GM12878 (cell line): ENCODE measurements at regions not wholly inside any gene's neighbourhood (a gene's known extent, or its start where the extent isn't known, plus 50 kb on each side); places are given as distances from the start of the nearest gene placed in this dataset.

Experiments used
- ATAC-seq: fragments of 200-7000 bp; cut with Tn5 transposase; 3 replicates; pipeline ENCODE4 v1.9.1; 2020; ENCODE audit warnings: mild to moderate bottlenecking, moderate library complexity
- BruUV-seq: library from RNA; stranded (reverse); fragments of 400-500 nt; replicated peaks from 2 replicates; lab custom pipeline; 2021; lab: Mats Ljungman, UMichigan
- CTCF ChIA-PET: fragments of 300-600 bp; sonication (Branson Sonifier 250); formaldehyde crosslinking; extraction: SDS; loops from one replicate; lab custom pipeline; 2021; ENCODE audit warnings: inconsistent platforms; lab: Yijun Ruan, JAX
- POLR2A ChIA-PET: fragments of 350-600 bp; formaldehyde crosslinking; extraction: SDS; loops from one replicate; lab custom pipeline; 2021; ENCODE audit warnings: inconsistent platforms; lab: Charles Lee
- RAD21 ChIA-PET: fragments of 300-600 bp; sonication (Branson Sonifier 250); formaldehyde crosslinking; loops from one replicate; lab custom pipeline; 2023; ENCODE audit warnings: antibody characterized with exemption; ENCODE audit not compliant: unreplicated experiment; lab: Charles Lee
- SMC1A ChIA-PET: fragments of 300-600 bp; sonication (Branson Sonifier 250); formaldehyde crosslinking; loops from one replicate; lab custom pipeline; 2023; ENCODE audit not compliant: unreplicated experiment, uncharacterized antibody; lab: Charles Lee
- DNase-seq: peaks from one replicate; pipeline ENCODE4 v3.0.0-alpha.2; 2011; ENCODE audit warnings: low read depth, low spot score
- FAIRE-seq: peaks from 3 replicates; lab custom pipeline; 2011; peaks lifted over from hg19 to GRCh38; lab: Jason Lieb, UNC
- H2AFZ ChIP-seq: 2 replicates; pipeline ENCODE4 v1.6.0; 2011; ENCODE audit warnings: low read depth, low read length, control low read depth; ENCODE audit not compliant: control insufficient read depth
- H3K27ac ChIP-seq: 2 replicates; pipeline ENCODE4 v1.5.1; 2011; ENCODE audit warnings: control low read depth; ENCODE audit not compliant: control insufficient read depth, insufficient read depth
- H3K27me3 ChIP-seq, 2 experiments: replicated peaks in 1 of 2; 2 replicates each; pipeline versions ENCODE4 v1.6.0 to v1.6.1; 2011; ENCODE audit warnings: low read length in 1 of 2; ENCODE audit not compliant: control insufficient read depth in 2 of 2, insufficient read depth in 2 of 2
- H3K36me3 ChIP-seq, 2 experiments: 2 replicates each; pipeline ENCODE4 v1.5.1; 2011; ENCODE audit warnings: low read length in 1 of 2; ENCODE audit not compliant: control insufficient read depth in 2 of 2, insufficient read depth in 2 of 2
- H3K4me1 ChIP-seq: 2 replicates; pipeline ENCODE4 v1.6.1; 2011; ENCODE audit warnings: mild to moderate bottlenecking, low read length, moderate library complexity, mixed read lengths; ENCODE audit not compliant: control insufficient read depth, insufficient read depth
- H3K4me2 ChIP-seq: 2 replicates; pipeline ENCODE4 v1.6.0; 2011; ENCODE audit warnings: control low read depth; ENCODE audit not compliant: control insufficient read depth, insufficient read depth
- H3K4me3 ChIP-seq: fragments of 200-600 bp; sonication (generic); 2 replicates; pipeline ENCODE4 v1.5.1; 2016
- H3K79me2 ChIP-seq: 2 replicates; pipeline ENCODE4 v1.6.0; 2011; ENCODE audit warnings: low read length; ENCODE audit not compliant: control insufficient read depth, insufficient read depth
- H3K9ac ChIP-seq: 2 replicates; pipeline ENCODE4 v1.8.0; 2011; ENCODE audit warnings: low read length, control low read depth, mixed read lengths; ENCODE audit not compliant: control insufficient read depth, insufficient read depth
- H3K9me3 ChIP-seq: replicated peaks from 3 replicates; pipeline ENCODE4 v1.5.1; 2011; ENCODE audit warnings: mild to moderate bottlenecking, low read length; ENCODE audit not compliant: control insufficient read depth, insufficient read depth
- H4K20me1 ChIP-seq: 2 replicates; pipeline ENCODE4 v1.6.0; 2011; ENCODE audit not compliant: control insufficient read depth, insufficient read depth
- LARP7 ChIP-seq: fragments of 450-650 bp; IDR thresholded peaks from 2 replicates; pipeline ENCODE4 v1.6.1; 2017; ENCODE audit warnings: mild to moderate bottlenecking
- MEF2A ChIP-seq: IDR thresholded peaks from 2 replicates; pipeline ENCODE4 v1.6.1; 2011; ENCODE audit warnings: low read depth, mild to moderate bottlenecking, low read length, moderate library complexity; ENCODE audit not compliant: insufficient read depth
- SKIL ChIP-seq: fragments of 450-650 bp; IDR thresholded peaks from 2 replicates; pipeline ENCODE4 v1.6.1; 2017; ENCODE audit warnings: mild to moderate bottlenecking, low read depth, inconsistent platforms; ENCODE audit not compliant: poor library complexity, severe bottlenecking
- TCF7 ChIP-seq: IDR thresholded peaks from 2 replicates; pipeline ENCODE4 v1.6.1; 2014; ENCODE audit warnings: antibody characterized with exemption, borderline replicate concordance
- WGBS: methylation state at CpG from one replicate; pipeline ENCODE4 v1.1.6; 2016; ENCODE audit warnings: low lambda C conversion rate; ENCODE audit not compliant: insufficient replicate concordance, insufficient coverage; ENCODE audit errors: missing lambda C conversion rate; 5-methylcytosine and 5-hydroxymethylcytosine counted together
- in situ Hi-C: fragments of 300-500 bp; cut with MboI; formaldehyde crosslinking; loops from 9 replicates; pipeline ENCODE4 v1.14.3; 2018; ENCODE audit warnings: mixed read lengths
- intact Hi-C: fragments of 100-400 bp; cut with micrococcal nuclease; formaldehyde crosslinking; loops from one replicate; pipeline ENCODE4 v1.14.2; 2022; ENCODE audit not compliant: unreplicated experiment

- ATAC-seq (no peak), FAIRE-seq (no peak), DNase-seq (no peak)
- no peaks in the 10 kb centered on the region for H4K20me1 ChIP-seq
- no peak overlapping the region for H3K4me3 ChIP-seq
- H3K36me3 ChIP-seq: no peaks in the 10 kb centered on the region
- intact Hi-C loops: no loop called here
- ChIA-PET CTCF (no interaction called here), POLR2A (no interaction called here), RAD21 (no interaction called here), SMC1A (no interaction called here)
- no peaks in the 10 kb centered on the region for H3K27me3 ChIP-seq
- H3K9me3 ChIP-seq: no peaks in the 10 kb centered on the region; the same call in 2 of the 3 replicates
- no peak overlapping the region for H3K4me2 ChIP-seq
- H3K9ac ChIP-seq: no peak overlapping the region
- WGBS: 29% methylated on average over 6 of the region's 6 CpGs
- H3K27ac ChIP-seq: no peak overlapping the region
- no peak for TF ChIP-seq SKIL
- in situ Hi-C loops: no loop called here
- H2AFZ ChIP-seq: no peak overlapping the region
- BruUV-seq: no TSS peak
- no peaks in the 10 kb centered on the region for H3K4me1 ChIP-seq
- H3K79me2 ChIP-seq: no peaks in the 10 kb centered on the region
Observed at GRCh38 chr11:57913715-57914704, 109.7 kb upstream of the OR9Q1 start.

GRCh38 chr11:57917632-57918031, 106.0 kb upstream of the OR9Q1 start:
- RAD21 ChIA-PET: no interaction called here

More at GRCh38 chr11:57917632-57918031, 106.0 kb upstream of the OR9Q1 start:
- Histone ChIP-seq H3K4me1 (no peaks in the 10 kb centered on the region), H3K79me2 (no peaks in the 10 kb centered on the region), H3K36me3 (no peaks in the 10 kb centered on the region), H3K4me3 (no peak overlapping the region), H3K4me2 (no peak overlapping the region), H3K27ac (no peak overlapping the region), H2AFZ (no peak overlapping the region), H3K9me3 (no peaks in the 10 kb centered on the region; the same call in 2 of the 3 replicates), H4K20me1 (no peaks in the 10 kb centered on the region), H3K27me3 (no peaks in the 10 kb centered on the region), H3K9ac (no peak overlapping the region)
- no TSS peak for BruUV-seq
- ChIA-PET CTCF (interaction anchor here (0.6 kb wide), 1 partner anchor 12 kb away, joined by 3 read pairs; no protein-coding TSS in a partner anchor), SMC1A (no interaction called here), POLR2A (no interaction called here)
- DNase-seq (no peak), FAIRE-seq (no peak), ATAC-seq (no peak)
- WGBS: 38% methylated on average over 5 of the region's 5 CpGs
- intact Hi-C loops: loop anchor here (2.0 kb wide), 1 partner anchor 21 kb away; no protein-coding TSS in a partner anchor
- TF ChIP-seq MEF2A: no peak
- TF ChIP-seq TCF7: no peak
- TF ChIP-seq LARP7: no peak
- in situ Hi-C loops: no loop called here
